Astrocyte of the spinal cord (primary cell): ENCODE measurements at regions not wholly inside any gene's neighbourhood (a gene's known extent, or its start where the extent isn't known, plus 50 kb on each side); places are given as distances from the start of the nearest gene placed in this dataset.

Source experiments
- DNase-seq: peaks from one replicate; pipeline ENCODE4 v3.0.0; 2011; ENCODE audit warnings: low read depth, low spot score
- H3K4me3 ChIP-seq: 2 replicates; pipeline ENCODE4 v1.5.1; 2011; ENCODE audit warnings: low read depth, mild to moderate bottlenecking, low read length, moderate library complexity
- in situ Hi-C: cut with HindIII; loops from 2 replicates; pipeline ENCODE4 v1.10.0; 2017; ENCODE audit warnings: low sequenced_read_pairs
- TF ChIP-seq, protein P1 (sequence below): IDR thresholded peaks from 2 replicates; pipeline ENCODE4 v1.5.1; 2012; ENCODE audit warnings: low read depth, mild to moderate bottlenecking, low read length, inconsistent platforms

DNA sequence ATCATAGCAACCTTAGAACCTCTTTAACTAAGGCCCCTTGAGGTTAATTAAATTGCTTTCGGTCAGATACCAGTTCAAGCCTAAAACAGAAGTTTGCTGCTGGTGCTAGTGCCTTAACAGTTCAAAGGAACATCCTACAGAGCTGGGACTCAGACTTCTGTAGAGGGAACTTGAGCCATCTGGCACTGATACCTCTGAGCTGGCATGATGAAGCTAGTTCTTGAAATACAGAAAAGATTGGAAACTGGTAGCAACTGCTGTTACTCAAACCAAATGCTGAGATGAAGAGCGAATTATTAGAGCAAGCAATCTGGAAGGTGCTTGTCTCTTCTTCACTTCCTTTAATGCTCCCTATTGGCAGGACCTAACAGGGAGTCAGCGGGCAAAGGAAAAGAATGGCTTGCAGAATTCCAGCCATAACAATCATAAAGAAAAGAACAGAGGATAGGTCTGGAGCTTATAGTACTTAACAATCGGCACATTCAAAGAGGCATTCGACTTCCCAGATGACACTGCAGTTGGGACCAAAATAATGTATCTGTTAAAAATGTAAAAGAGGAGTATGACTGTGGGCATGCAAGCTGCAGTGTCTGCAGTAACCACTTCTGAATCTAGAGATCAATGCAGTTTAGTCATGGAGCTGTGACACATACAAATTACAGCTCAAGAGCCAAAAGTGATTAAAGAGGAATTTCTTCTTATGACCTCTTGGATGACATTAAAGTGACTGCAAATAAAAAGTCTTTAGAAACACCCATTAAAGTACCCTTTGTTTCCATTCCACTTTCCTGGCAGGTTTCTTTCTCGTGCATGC is 298.9 kb downstream of the PDGFC start:
- H3K4me3 ChIP-seq = no peak overlapping the region
- peak; percentile 36 for DNase-seq
- in situ Hi-C loops = no loop called here
- TF ChIP-seq, protein P1, sequence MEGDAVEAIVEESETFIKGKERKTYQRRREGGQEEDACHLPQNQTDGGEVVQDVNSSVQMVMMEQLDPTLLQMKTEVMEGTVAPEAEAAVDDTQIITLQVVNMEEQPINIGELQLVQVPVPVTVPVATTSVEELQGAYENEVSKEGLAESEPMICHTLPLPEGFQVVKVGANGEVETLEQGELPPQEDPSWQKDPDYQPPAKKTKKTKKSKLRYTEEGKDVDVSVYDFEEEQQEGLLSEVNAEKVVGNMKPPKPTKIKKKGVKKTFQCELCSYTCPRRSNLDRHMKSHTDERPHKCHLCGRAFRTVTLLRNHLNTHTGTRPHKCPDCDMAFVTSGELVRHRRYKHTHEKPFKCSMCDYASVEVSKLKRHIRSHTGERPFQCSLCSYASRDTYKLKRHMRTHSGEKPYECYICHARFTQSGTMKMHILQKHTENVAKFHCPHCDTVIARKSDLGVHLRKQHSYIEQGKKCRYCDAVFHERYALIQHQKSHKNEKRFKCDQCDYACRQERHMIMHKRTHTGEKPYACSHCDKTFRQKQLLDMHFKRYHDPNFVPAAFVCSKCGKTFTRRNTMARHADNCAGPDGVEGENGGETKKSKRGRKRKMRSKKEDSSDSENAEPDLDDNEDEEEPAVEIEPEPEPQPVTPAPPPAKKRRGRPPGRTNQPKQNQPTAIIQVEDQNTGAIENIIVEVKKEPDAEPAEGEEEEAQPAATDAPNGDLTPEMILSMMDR = no peak

DNA sequence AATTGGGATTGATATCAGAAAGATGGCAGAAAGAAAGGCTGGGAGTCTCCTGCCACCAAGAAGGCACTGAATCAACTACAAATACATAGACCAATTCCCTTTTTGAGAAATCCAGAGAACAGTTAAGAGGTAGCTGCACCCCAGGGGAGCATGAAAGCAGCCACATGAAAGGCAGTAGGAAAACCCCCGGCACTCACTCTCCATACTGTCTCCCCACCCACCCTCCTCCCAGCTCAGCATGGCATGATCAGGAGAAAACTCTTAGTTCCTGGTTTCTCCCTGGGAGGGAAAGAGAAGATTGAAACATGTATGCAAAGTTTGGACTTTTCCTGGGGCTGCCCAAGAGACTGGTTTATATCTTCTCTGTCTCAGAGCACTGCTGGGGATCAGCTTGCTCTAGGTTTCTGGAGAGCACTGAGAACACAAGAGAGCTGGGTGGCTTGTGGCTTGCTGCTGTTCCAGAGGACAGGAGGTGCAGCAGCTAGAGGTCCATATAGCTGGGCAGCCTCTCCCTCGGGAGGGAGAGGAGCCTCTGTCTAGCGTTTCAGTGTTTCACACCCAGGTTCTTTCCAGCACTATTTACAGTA is 305.7 kb downstream of the PDGFC start:
- no peak for DNase-seq
- in situ Hi-C loops = no loop called here
- H3K4me3 ChIP-seq = no peak overlapping the region
- TF ChIP-seq, protein P1 = no peak

DNA sequence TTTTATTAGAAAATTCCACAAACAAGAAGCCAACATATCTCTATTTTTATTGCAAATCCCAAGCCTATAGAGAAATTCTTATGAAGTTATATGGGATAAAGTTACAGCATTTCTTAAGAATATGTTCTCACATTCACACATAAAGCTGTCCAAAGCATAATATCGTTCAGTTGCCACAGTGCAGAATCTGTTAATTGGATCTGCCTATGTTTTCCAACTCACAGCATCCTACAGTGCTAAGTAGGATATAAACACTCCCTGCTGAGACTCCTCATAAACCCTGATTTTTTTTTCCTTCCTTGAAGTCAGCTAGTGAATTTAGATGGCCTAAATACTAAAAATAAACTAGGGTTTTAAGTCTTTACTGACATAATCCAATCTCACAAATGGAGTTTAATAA is 307.9 kb downstream of the PDGFC start:
- no peak for DNase-seq
- no peak overlapping the region for H3K4me3 ChIP-seq
- in situ Hi-C loops = no loop called here
- TF ChIP-seq, protein P1 = no peak

DNA sequence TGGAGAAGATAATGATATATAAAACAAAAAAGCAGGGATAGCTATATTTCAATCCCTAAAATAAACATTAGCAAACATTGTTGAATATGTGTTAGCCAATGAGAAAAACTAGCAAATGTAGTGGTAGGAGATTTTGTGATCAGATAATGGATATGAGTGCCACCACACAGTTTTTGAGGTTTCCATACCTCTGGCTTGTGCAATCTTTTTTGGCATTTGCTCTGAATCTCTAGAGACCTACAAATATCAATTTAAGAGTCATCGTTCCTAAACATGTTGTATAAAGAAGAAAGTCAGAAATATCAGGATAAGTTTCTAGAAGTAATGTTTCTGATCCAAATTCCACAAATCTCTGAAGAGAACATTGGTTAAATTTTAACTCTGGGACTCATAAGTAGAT is 308.7 kb downstream of the PDGFC start:
- DNase-seq = no peak
- TF ChIP-seq, protein P1 = no peak
- H3K4me3 ChIP-seq = no peak overlapping the region
- in situ Hi-C loops = no loop called here

DNA sequence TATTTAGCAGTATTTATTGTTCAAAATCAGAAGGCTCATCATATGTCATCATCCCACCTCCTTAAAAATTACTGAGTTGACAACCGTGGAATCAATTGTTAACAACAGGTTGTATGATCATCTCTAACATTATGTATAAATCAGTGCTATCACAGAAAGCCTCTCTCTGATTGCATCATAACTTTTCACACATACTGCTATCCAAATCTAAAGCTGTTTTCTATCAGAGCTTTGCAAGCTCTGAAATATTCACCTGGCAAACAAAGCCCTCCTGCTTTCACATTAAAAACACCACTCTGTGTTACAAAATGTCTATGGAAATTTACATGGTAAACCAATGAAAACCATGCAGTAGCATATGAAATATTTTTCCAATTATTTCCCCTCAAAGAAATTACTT is 310.0 kb downstream of the PDGFC start:
- DNase-seq = no peak
- no peak overlapping the region for H3K4me3 ChIP-seq
- TF ChIP-seq, protein P1 = no peak
- in situ Hi-C loops = no loop called here

DNA sequence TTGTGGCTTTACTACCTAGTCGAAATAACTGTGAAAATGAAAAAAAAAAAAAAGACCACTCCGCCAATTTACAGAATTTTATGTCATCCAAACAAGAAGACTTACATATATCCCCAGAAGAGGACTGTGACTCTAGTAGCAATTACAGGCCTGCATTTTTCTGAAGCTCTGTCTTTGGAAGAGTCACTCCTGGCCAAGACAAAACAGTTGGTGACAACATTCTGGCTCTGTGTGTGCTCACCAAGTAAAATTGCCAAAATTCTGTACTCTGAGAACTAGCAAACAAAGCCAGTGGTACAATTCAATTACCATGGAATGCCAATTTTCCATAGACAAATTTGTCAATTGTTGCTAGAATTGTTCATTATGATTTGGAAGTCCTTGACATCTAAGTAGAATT is 311.1 kb downstream of the PDGFC start:
- H3K4me3 ChIP-seq = no peak overlapping the region
- in situ Hi-C loops = no loop called here
- TF ChIP-seq, protein P1 = no peak
- no peak for DNase-seq
